H1 (cell line): ENCODE measurements at regions not wholly inside any gene's neighbourhood (a gene's known extent, or its start where the extent isn't known, plus 50 kb on each side); places are given as distances from the start of the nearest gene placed in this dataset.

Experiments used
- ATF2 ChIP-seq: IDR thresholded peaks from 2 replicates; pipeline ENCODE4 v1.6.1; 2012; ENCODE audit warnings: low read length, inconsistent platforms
- BACH1 ChIP-seq: IDR thresholded peaks from 2 replicates; pipeline ENCODE4 v1.6.1; 2012; ENCODE audit warnings: low read length, improper control_type of control experiment
- CHD2 ChIP-seq: IDR thresholded peaks from 2 replicates; pipeline ENCODE4 v1.6.1; 2012; ENCODE audit warnings: low read length, improper control_type of control experiment
- CTCF ChIP-seq, 3 experiments: IDR thresholded peaks; 1 replicate in 2 of 3; 2 replicates in 1 of 3; pipeline versions ENCODE4 v1.5.1 to v1.6.1; 2011; ENCODE audit warnings: low read length in 3 of 3, mild to moderate bottlenecking in 3 of 3, inconsistent platforms in 2 of 3, low read depth in 1 of 3, moderate library complexity in 1 of 3; ENCODE audit not compliant: insufficient read depth in 1 of 3; ENCODE audit errors: control extremely low read depth in 1 of 3
- EGR1 ChIP-seq: IDR thresholded peaks from 2 replicates; pipeline ENCODE4 v1.6.1; 2011; ENCODE audit warnings: low read depth, low read length, borderline replicate concordance
- EZH2 ChIP-seq: fragments of 200-600 bp; sonication (generic); IDR thresholded peaks from 2 replicates; pipeline ENCODE4 v1.7.1; 2012; ENCODE audit warnings: low read depth, mild to moderate bottlenecking, moderate library complexity, low read length, inconsistent platforms; ENCODE audit not compliant: severe bottlenecking
- GABPA ChIP-seq: IDR thresholded peaks from 2 replicates; pipeline ENCODE4 v1.6.1; 2011; ENCODE audit warnings: mild to moderate bottlenecking, low read length, moderate library complexity, borderline replicate concordance; ENCODE audit not compliant: insufficient read depth
- JUND ChIP-seq: IDR thresholded peaks from 2 replicates; pipeline ENCODE4 v1.6.1; 2011; ENCODE audit warnings: mild to moderate bottlenecking, improper control_type of control experiment, low read length
- KDM4A ChIP-seq: IDR thresholded peaks from one replicate; pipeline ENCODE4 v1.7.1; 2012; ENCODE audit warnings: low read depth, mild to moderate bottlenecking, moderate library complexity, low read length, inconsistent platforms; ENCODE audit not compliant: severe bottlenecking
- POLR2A ChIP-seq, 2 experiments: IDR thresholded peaks; 1 replicate in 1 of 2; 2 replicates in 1 of 2; pipeline ENCODE4 v1.6.1; 2011; ENCODE audit warnings: low read depth in 2 of 2, low read length in 2 of 2, mild to moderate bottlenecking in 2 of 2; ENCODE audit errors: control extremely low read depth in 1 of 2
- POLR2AphosphoS5 ChIP-seq: IDR thresholded peaks from 2 replicates; pipeline ENCODE4 v1.6.1; 2011; ENCODE audit warnings: low read depth, low read length
- TAF1 ChIP-seq: IDR thresholded peaks from 2 replicates; pipeline ENCODE4 v1.6.1; 2011; ENCODE audit warnings: mild to moderate bottlenecking, low read depth, low read length
- TCF12 ChIP-seq: IDR thresholded peaks from 2 replicates; pipeline ENCODE4 v1.6.1; 2011; ENCODE audit warnings: low read depth, mild to moderate bottlenecking, low read length
- ZNF274 ChIP-seq: IDR thresholded peaks from 2 replicates; pipeline ENCODE4 v1.7.0; 2012; ENCODE audit warnings: low read length, borderline replicate concordance; ENCODE audit errors: extremely low read depth

GRCh38 chr3:181823716-181824115 lies 112.0 kb downstream of the SOX2 start:
- TF ChIP-seq ATF2 (no peak), CTCF (IDR thresholded peaks at IDR 0.05; ENCODE audit: control extremely low read depth in 1 of 3, insufficient read depth in 1 of 3, low read depth in 1 of 3, low read length in 3 of 3) (no peak), TAF1 (no peak), POLR2A (IDR thresholded peaks at IDR 0.05; ENCODE audit: control extremely low read depth in 1 of 2, low read depth in 2 of 2, low read length in 2 of 2) (no peak), EGR1 (no peak), JUND (no peak), ZNF274 (no peak), BACH1 (no peak), CHD2 (no peak), GABPA (no peak), POLR2AphosphoS5 (no peak), TCF12 (no peak), EZH2 (no peak), KDM4A (no peak)
